ENCODE measurements at regions not wholly inside any gene's neighbourhood (a gene's known extent, or its start where the extent isn't known, plus 50 kb on each side); places are given as distances from the start of the nearest gene placed in this dataset.
"Not testable (repeated sequence)": the region's sequence is repeated elsewhere in the genome, so short reads cannot be mapped to it uniquely, and the experiment has no call there.

GRCh38 chr12:91773749-91774429 lies 371.8 kb downstream of the BTG1 start:
- DNase-seq (ENCODE audit: extremely low read depth in 1 of 2, low read depth in 1 of 2), result no peak

- no peak for DNase-seq (ENCODE audit: extremely low read depth in 1 of 2, low read depth in 1 of 2)
Observed at GRCh38 chr12:91772411-91772810, 373.2 kb downstream of the BTG1 start.

GRCh38 chr12:91769736-91770135 lies 375.9 kb downstream of the BTG1 start:
- DNase-seq (ENCODE audit: extremely low read depth in 1 of 2, low read depth in 1 of 2), result no peak

GRCh38 chr12:91767237-91767636 lies 378.4 kb downstream of the BTG1 start:
- no peak for DNase-seq (ENCODE audit: extremely low read depth in 1 of 2, low read depth in 1 of 2)

- DNase-seq (ENCODE audit: extremely low read depth in 1 of 2, low read depth in 1 of 2), result no peak
Observed at GRCh38 chr12:91766454-91766853, 379.2 kb downstream of the BTG1 start.

GRCh38 chr12:91763654-91764370 lies 381.8 kb downstream of the BTG1 start:
- no peak for DNase-seq (ENCODE audit: extremely low read depth in 1 of 2, low read depth in 1 of 2)

- no peak for DNase-seq (ENCODE audit: extremely low read depth in 1 of 2, low read depth in 1 of 2)
Observed at GRCh38 chr12:91753649-91754048, 392.0 kb downstream of the BTG1 start.

- DNase-seq (ENCODE audit: extremely low read depth in 1 of 2, low read depth in 1 of 2), result no peak
Observed at GRCh38 chr12:91746976-91747375, 398.7 kb downstream of the BTG1 start.

- DNase-seq (ENCODE audit: extremely low read depth in 1 of 2, low read depth in 1 of 2), result no peak
Observed at GRCh38 chr12:91744597-91744996, 401.0 kb downstream of the BTG1 start.

- DNase-seq (ENCODE audit: extremely low read depth in 1 of 2, low read depth in 1 of 2), result no peak
Observed at GRCh38 chr12:91743704-91744321, 401.8 kb downstream of the BTG1 start.

GRCh38 chr12:91743280-91743679 lies 402.4 kb downstream of the BTG1 start:
- no peak for DNase-seq (ENCODE audit: extremely low read depth in 1 of 2, low read depth in 1 of 2)

GRCh38 chr12:91741932-91742331 lies 403.7 kb downstream of the BTG1 start:
- DNase-seq (ENCODE audit: extremely low read depth in 1 of 2, low read depth in 1 of 2), result no peak

GRCh38 chr12:91733846-91734245 lies 411.8 kb downstream of the BTG1 start:
- DNase-seq (ENCODE audit: extremely low read depth in 1 of 2, low read depth in 1 of 2), result not testable (repeated sequence)

- DNase-seq (ENCODE audit: extremely low read depth in 1 of 2, low read depth in 1 of 2), result no peak
Observed at GRCh38 chr12:91732086-91732485, 413.6 kb downstream of the BTG1 start.

GRCh38 chr12:91729543-91729942 lies 416.1 kb downstream of the BTG1 start:
- no peak for DNase-seq (ENCODE audit: extremely low read depth in 1 of 2, low read depth in 1 of 2)

- no peak for DNase-seq (ENCODE audit: extremely low read depth in 1 of 2, low read depth in 1 of 2)
Observed at GRCh38 chr12:91723191-91723590, 422.5 kb downstream of the BTG1 start.

- DNase-seq (ENCODE audit: extremely low read depth in 1 of 2, low read depth in 1 of 2), result no peak
Observed at GRCh38 chr12:91722072-91722471, 423.6 kb downstream of the BTG1 start.

- DNase-seq (ENCODE audit: extremely low read depth in 1 of 2, low read depth in 1 of 2), result no peak
Observed at GRCh38 chr12:91721023-91721422, 424.6 kb downstream of the BTG1 start.

GRCh38 chr12:91718326-91718725 lies 427.3 kb downstream of the BTG1 start:
- DNase-seq (ENCODE audit: extremely low read depth in 1 of 2, low read depth in 1 of 2), result no peak

- no peak for DNase-seq (ENCODE audit: extremely low read depth in 1 of 2, low read depth in 1 of 2)
Observed at GRCh38 chr12:91717804-91718203, 427.8 kb downstream of the BTG1 start.

- not testable (repeated sequence) for DNase-seq (ENCODE audit: extremely low read depth in 1 of 2, low read depth in 1 of 2)
Observed at GRCh38 chr12:91711925-91712324, 433.7 kb downstream of the BTG1 start.

GRCh38 chr12:91706466-91706865 lies 439.2 kb downstream of the BTG1 start:
- DNase-seq (ENCODE audit: extremely low read depth in 1 of 2, low read depth in 1 of 2), result no peak
